NT2/D1 (cell line): ENCODE measurements at regions not wholly inside any gene's neighbourhood (a gene's known extent, or its start where the extent isn't known, plus 50 kb on each side); places are given as distances from the start of the nearest gene placed in this dataset.

Experiments
- SUZ12 ChIP-seq: IDR thresholded peaks from 2 replicates; pipeline ENCODE4 v1.6.1; 2011; ENCODE audit not compliant: insufficient read length, insufficient read depth; ENCODE audit errors: extremely low read depth
- YY1 ChIP-seq: IDR thresholded peaks from 2 replicates; pipeline ENCODE4 v1.6.1; 2011; ENCODE audit not compliant: insufficient read length, insufficient read depth
- ZNF274 ChIP-seq: IDR thresholded peaks from 2 replicates; pipeline ENCODE4 v1.6.1; 2011; ENCODE audit warnings: mild to moderate bottlenecking, low read depth, low read length

GRCh38 chr5:164392531-164392930 lies 887.1 kb downstream of the MAT2B start:
- no peak for TF ChIP-seq ZNF274
- TF ChIP-seq SUZ12: no peak
- TF ChIP-seq YY1: no peak
